Keratinocyte (primary cell): ENCODE measurements at regions not wholly inside any gene's neighbourhood (a gene's known extent, or its start where the extent isn't known, plus 50 kb on each side); places are given as distances from the start of the nearest gene placed in this dataset.

ENCODE experiments used
- DNase-seq: peaks from one replicate; pipeline ENCODE4 v3.0.0-alpha.2; 2011; ENCODE audit warnings: low read depth, missing footprints, low spot score
- FAIRE-seq: peaks from 2 replicates; lab custom pipeline; 2011; peaks lifted over from hg19 to GRCh38; lab: Jason Lieb, UNC
- H2AFZ ChIP-seq: 2 replicates; pipeline ENCODE4 v1.6.0; 2012; ENCODE audit warnings: low read length, control low read depth, inconsistent platforms; ENCODE audit not compliant: control insufficient read depth
- H3K27ac ChIP-seq: 2 replicates; pipeline ENCODE4 v1.5.1; 2011; ENCODE audit warnings: low read length; ENCODE audit not compliant: control insufficient read depth, insufficient read depth
- H3K27me3 ChIP-seq: 3 replicates; pipeline ENCODE4 v1.6.0; 2011; ENCODE audit warnings: low read length; ENCODE audit not compliant: control insufficient read depth, insufficient read depth; ENCODE audit errors: extremely low read depth
- H3K36me3 ChIP-seq, 2 experiments: 2 replicates in 1 of 2; 3 replicates in 1 of 2; pipeline ENCODE4 v1.5.1; 2011; ENCODE audit warnings: low read length in 2 of 2, mild to moderate bottlenecking in 1 of 2; ENCODE audit not compliant: control insufficient read depth in 2 of 2, insufficient read depth in 2 of 2; ENCODE audit errors: extremely low read depth in 1 of 2
- H3K4me1 ChIP-seq: 3 replicates; pipeline ENCODE4 v1.5.1; 2011; ENCODE audit warnings: low read length; ENCODE audit not compliant: control insufficient read depth, insufficient read depth; ENCODE audit errors: extremely low read depth
- H3K4me2 ChIP-seq: 3 replicates; pipeline ENCODE4 v1.6.0; 2011; ENCODE audit warnings: low read depth, low read length; ENCODE audit not compliant: control insufficient read depth, insufficient read depth; ENCODE audit errors: extremely low read depth
- H3K4me3 ChIP-seq, 3 experiments: fragments of 200-600 bp in 1 of 3; sonication (generic) in 1 of 3; 2 replicates in 2 of 3; 3 replicates in 1 of 3; pipeline ENCODE4 v1.5.1; 2011 to 2016; ENCODE audit warnings: low read length in 3 of 3, mild to moderate bottlenecking in 3 of 3, control low read depth in 2 of 3, inconsistent platforms in 1 of 3, low read depth in 1 of 3, mixed read lengths in 1 of 3, mixed run types in 1 of 3, moderate library complexity in 1 of 3; ENCODE audit not compliant: control insufficient read depth in 2 of 3, insufficient read depth in 2 of 3; ENCODE audit errors: extremely low read depth in 1 of 3
- H3K79me2 ChIP-seq: 2 replicates; pipeline ENCODE4 v1.6.0; 2012; ENCODE audit warnings: low read length; ENCODE audit not compliant: control insufficient read depth, insufficient read depth
- H3K9ac ChIP-seq: 3 replicates; pipeline ENCODE4 v1.6.0; 2011; ENCODE audit warnings: low read length; ENCODE audit not compliant: control insufficient read depth, insufficient read depth; ENCODE audit errors: extremely low read depth
- H3K9me1 ChIP-seq: 3 replicates; pipeline ENCODE4 v1.6.0; 2011; ENCODE audit warnings: low read length; ENCODE audit not compliant: control insufficient read depth, insufficient read depth; ENCODE audit errors: extremely low read depth
- H3K9me3 ChIP-seq: 2 replicates; pipeline ENCODE4 v1.5.1; 2012; ENCODE audit warnings: low read depth, low read length; ENCODE audit not compliant: control insufficient read depth
- H4K20me1 ChIP-seq: 3 replicates; pipeline ENCODE4 v1.6.0; 2011; ENCODE audit warnings: low read length; ENCODE audit not compliant: control insufficient read depth, insufficient read depth; ENCODE audit errors: extremely low read depth
- CTCF ChIP-seq, 3 experiments: IDR thresholded peaks in 1 of 3; conservative IDR thresholded peaks in 1 of 3; optimal IDR thresholded peaks in 1 of 3; 2 replicates in 2 of 3; 3 replicates in 1 of 3; pipeline versions ENCODE3 to v1.5.1; 2011; ENCODE audit warnings: low read length in 3 of 3, mild to moderate bottlenecking in 3 of 3, moderate library complexity in 2 of 3, control low read depth in 1 of 3, inconsistent platforms in 1 of 3; ENCODE audit not compliant: insufficient read depth in 2 of 3; ENCODE audit errors: extremely low read depth in 1 of 3
- EZH2 ChIP-seq: IDR thresholded peaks from one replicate; pipeline ENCODE4 v1.6.1; 2012; ENCODE audit warnings: inconsistent platforms, mild to moderate bottlenecking, low read length, moderate library complexity
- dilution Hi-C: fragments of 300-500 bp; cut with MboI; formaldehyde crosslinking; loops from one replicate; pipeline ENCODE4 v1.7.0; 2020; ENCODE audit warnings: low sequenced_read_pairs; ENCODE audit not compliant: extremely low pct_ligation_motif_present

DNA sequence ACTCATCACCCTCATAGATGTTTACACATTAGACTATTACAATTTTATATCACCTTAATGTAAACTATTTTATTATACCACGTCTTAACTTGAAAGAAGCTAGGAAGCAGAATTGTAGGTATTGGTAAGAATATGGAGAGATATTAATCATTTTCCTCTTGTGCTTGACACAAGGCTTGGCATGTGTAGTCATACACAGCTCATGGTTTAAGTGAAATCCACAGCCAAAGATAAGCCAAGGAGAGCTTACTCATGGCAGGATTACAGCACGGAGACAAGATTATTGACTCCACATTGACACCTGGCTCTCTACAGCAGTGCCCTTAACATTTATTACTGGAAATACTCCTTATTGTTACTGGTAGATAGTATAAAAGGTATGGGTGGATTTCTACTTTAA lies 68.4 kb upstream of the ADGRL4 start:
- H3K9ac ChIP-seq: no peak overlapping the region
- H3K4me3 ChIP-seq: no peak overlapping the region
- H3K79me2 ChIP-seq: no peaks in the 10 kb centered on the region
- DNase-seq (no peak), FAIRE-seq (no peak)
- H3K27ac ChIP-seq: no peak overlapping the region
- no peaks in the 10 kb centered on the region for H3K4me1 ChIP-seq
- no peak for TF ChIP-seq CTCF (optimal IDR thresholded peaks at IDR 0.05 in 1 of 3, IDR thresholded peaks at IDR 0.05 in 1 of 3, conservative IDR thresholded peaks at IDR 0.05 in 1 of 3; ENCODE audit: extremely low read depth in 1 of 3, insufficient read depth in 2 of 3, low read length in 3 of 3)
- no peak for TF ChIP-seq EZH2
- H3K4me2 ChIP-seq: no peak overlapping the region
- no peaks in the 10 kb centered on the region for H3K36me3 ChIP-seq
- no peaks in the 10 kb centered on the region for H3K27me3 ChIP-seq
- dilution Hi-C loops: no loop called here
- no peak overlapping the region for H2AFZ ChIP-seq
- no peaks in the 10 kb centered on the region for H4K20me1 ChIP-seq
- H3K9me3 ChIP-seq: no peaks in the 10 kb centered on the region
- H3K9me1 ChIP-seq: no peaks in the 10 kb centered on the region

DNA sequence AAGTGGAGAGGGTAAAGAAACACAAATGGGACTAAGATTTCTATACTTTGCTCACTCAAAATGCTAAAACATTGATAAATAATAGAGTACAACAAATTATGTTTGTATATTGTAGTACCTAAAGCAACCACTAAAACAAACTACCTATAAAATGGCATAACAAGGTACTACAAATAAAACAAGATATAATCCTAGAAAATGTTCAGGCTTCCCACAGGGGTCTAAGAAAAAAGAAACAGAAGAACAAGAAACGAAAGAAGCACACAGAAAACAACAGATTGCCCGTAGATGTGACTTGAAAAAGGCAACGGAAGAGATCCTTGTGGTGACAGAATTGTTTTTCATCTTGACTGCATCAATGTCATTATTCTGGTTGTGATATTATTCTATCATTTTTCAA lies 63.3 kb upstream of the ADGRL4 start:
- Histone ChIP-seq H3K79me2 (no peaks in the 10 kb centered on the region), H3K4me3 (no peak overlapping the region), H3K9ac (no peak overlapping the region), H3K9me3 (no peaks in the 10 kb centered on the region), H3K27me3 (no peaks in the 10 kb centered on the region), H3K27ac (no peak overlapping the region), H3K36me3 (no peaks in the 10 kb centered on the region), H3K4me2 (no peak overlapping the region), H3K9me1 (no peaks in the 10 kb centered on the region), H4K20me1 (no peaks in the 10 kb centered on the region), H2AFZ (no peak overlapping the region), H3K4me1 (no peaks in the 10 kb centered on the region)
- TF ChIP-seq EZH2 (no peak), CTCF (optimal IDR thresholded peaks at IDR 0.05 in 1 of 3, IDR thresholded peaks at IDR 0.05 in 1 of 3, conservative IDR thresholded peaks at IDR 0.05 in 1 of 3; ENCODE audit: extremely low read depth in 1 of 3, insufficient read depth in 2 of 3, low read length in 3 of 3) (no peak)
- dilution Hi-C loops: no loop called here
- DNase-seq: no peak
- FAIRE-seq: no peak
